ENCODE measurements at regions not wholly inside any gene's neighbourhood (a gene's known extent, or its start where the extent isn't known, plus 50 kb on each side); places are given as distances from the start of the nearest gene placed in this dataset.

GRCh38 chr2:10964052-10964790 is 52.5 kb downstream of the KCNF1 start:
- Mint-ChIP-seq H3K4me1 (peaks cover 25% of the 10 kb centered on the region), H3K9me3 (peaks cover 18% of the 10 kb centered on the region), H3K4me3 (no peak overlapping the region), H3K36me3 (ENCODE audit: low read depth) (no peaks in the 10 kb centered on the region), H3K27me3 (ENCODE audit: low read depth, poor library complexity) (peaks cover 5% of the 10 kb centered on the region), H3K27ac (no peak overlapping the region)
- DNase-seq = no peak
- TF ChIP-seq CTCF (IDR thresholded peaks at IDR 0.05) = no peak

GRCh38 chr2:10965241-10965843 is 53.6 kb downstream of the KCNF1 start:
- H3K4me1 Mint-ChIP-seq = peaks cover 25% of the 10 kb centered on the region
- peaks cover 5% of the 10 kb centered on the region for H3K27me3 Mint-ChIP-seq (ENCODE audit: low read depth, poor library complexity)
- H3K4me3 Mint-ChIP-seq = no peak overlapping the region
- no peak for DNase-seq
- H3K36me3 Mint-ChIP-seq (ENCODE audit: low read depth) = no peaks in the 10 kb centered on the region
- H3K27ac Mint-ChIP-seq = no peak overlapping the region
- no peak for TF ChIP-seq CTCF (IDR thresholded peaks at IDR 0.05)
- peaks cover 18% of the 10 kb centered on the region for H3K9me3 Mint-ChIP-seq

GRCh38 chr2:10966056-10966455 is 54.3 kb downstream of the KCNF1 start:
- DNase-seq = no peak
- Mint-ChIP-seq H3K36me3 (ENCODE audit: low read depth) (no peaks in the 10 kb centered on the region), H3K9me3 (peaks cover 18% of the 10 kb centered on the region), H3K27ac (no peak overlapping the region), H3K27me3 (ENCODE audit: low read depth, poor library complexity) (peaks cover 5% of the 10 kb centered on the region), H3K4me1 (peaks cover 25% of the 10 kb centered on the region), H3K4me3 (no peak overlapping the region)
- TF ChIP-seq CTCF (IDR thresholded peaks at IDR 0.05) = no peak

GRCh38 chr2:10966741-10967140 is 55.0 kb downstream of the KCNF1 start:
- no peak for DNase-seq
- Mint-ChIP-seq H3K27ac (no peak overlapping the region), H3K4me3 (no peak overlapping the region), H3K9me3 (peaks cover 17% of the 10 kb centered on the region), H3K27me3 (ENCODE audit: low read depth, poor library complexity) (peaks cover 5% of the 10 kb centered on the region), H3K36me3 (ENCODE audit: low read depth) (no peaks in the 10 kb centered on the region), H3K4me1 (peaks cover 30% of the 10 kb centered on the region)
- TF ChIP-seq CTCF (IDR thresholded peaks at IDR 0.05) = no peak

GRCh38 chr2:10968176-10968575 is 56.4 kb downstream of the KCNF1 start:
- Mint-ChIP-seq H3K27me3 (ENCODE audit: low read depth, poor library complexity) (peaks cover 3% of the 10 kb centered on the region), H3K9me3 (peaks cover 7% of the 10 kb centered on the region), H3K27ac (no peak overlapping the region), H3K36me3 (ENCODE audit: low read depth) (no peaks in the 10 kb centered on the region), H3K4me3 (no peak overlapping the region), H3K4me1 (peaks cover 44% of the 10 kb centered on the region)
- TF ChIP-seq CTCF (IDR thresholded peaks at IDR 0.05) = no peak
- DNase-seq = no peak

GRCh38 chr2:10970666-10971065 is 58.9 kb downstream of the KCNF1 start:
- Mint-ChIP-seq H3K27me3 (ENCODE audit: low read depth, poor library complexity) (no peaks in the 10 kb centered on the region), H3K4me3 (no peak overlapping the region), H3K36me3 (ENCODE audit: low read depth) (peaks cover 9% of the 10 kb centered on the region), H3K4me1 (peaks cover 34% of the 10 kb centered on the region), H3K9me3 (peaks cover 16% of the 10 kb centered on the region), H3K27ac (no peak overlapping the region)
- TF ChIP-seq CTCF (IDR thresholded peaks at IDR 0.05) = no peak
- DNase-seq = no peak
